ENCODE measurements at regions not wholly inside any gene's neighbourhood (a gene's known extent, or its start where the extent isn't known, plus 50 kb on each side); places are given as distances from the start of the nearest gene placed in this dataset.
"Not testable (repeated sequence)": the region's sequence is repeated elsewhere in the genome, so short reads cannot be mapped to it uniquely, and the experiment has no call there.

DNA sequence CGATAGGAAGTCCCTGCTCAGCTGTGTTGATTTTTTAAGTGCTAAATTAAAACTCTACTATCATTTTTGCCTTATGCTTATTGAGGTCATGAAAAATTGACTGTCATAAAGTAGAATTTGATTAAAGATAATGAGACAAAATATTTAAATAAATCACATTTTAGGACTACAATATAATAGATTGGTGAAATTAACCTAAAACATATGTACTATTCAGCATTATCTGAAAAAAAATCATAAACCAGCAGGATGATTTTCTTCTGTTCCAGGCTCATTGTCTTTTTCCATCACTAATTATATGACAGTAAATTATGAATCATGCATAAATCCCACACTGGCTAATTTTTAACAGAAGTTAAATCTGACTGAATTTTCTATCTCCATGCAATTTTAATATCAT, 373.6 kb upstream of the NRSN1 start:
- no peak for DNase-seq (ENCODE audit: low spot score)

DNA sequence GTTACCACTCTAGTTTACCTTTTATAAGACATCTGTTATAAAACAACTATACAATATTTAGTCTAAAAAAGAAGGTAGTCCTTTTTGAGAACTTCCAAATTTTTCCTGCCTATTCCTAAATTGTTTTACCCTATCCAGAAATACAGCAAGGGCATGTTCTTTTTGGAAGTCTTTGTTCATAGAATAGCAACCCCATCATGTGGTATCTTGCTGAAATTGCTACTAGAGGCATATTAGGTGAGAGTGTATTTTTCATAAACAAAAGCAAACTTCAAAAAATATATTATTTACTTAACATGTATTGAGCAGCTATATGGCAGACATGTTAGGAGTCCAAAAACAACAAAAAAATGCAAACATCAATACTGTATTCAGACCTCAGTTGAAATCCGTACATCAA, 371.8 kb upstream of the NRSN1 start:
- DNase-seq (ENCODE audit: low spot score): no peak

DNA sequence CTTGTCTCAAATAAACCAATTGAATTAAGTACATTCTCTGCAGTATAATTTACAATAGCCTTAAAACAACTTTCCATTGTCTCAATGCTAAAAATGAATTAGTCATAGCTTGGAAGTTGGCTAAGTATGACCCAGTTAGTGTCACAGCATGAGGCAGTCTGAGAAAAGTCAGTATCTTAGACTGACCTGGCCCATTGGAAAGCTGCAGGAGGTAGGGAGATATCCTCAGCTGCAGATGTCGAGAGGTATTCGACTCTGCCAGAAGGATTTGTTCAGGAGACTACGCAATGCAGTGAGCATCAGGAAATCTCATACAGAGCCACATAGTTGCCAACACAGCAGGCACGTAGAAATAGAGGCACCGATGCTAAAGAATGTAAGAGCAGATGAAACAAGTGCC, 350.9 kb upstream of the NRSN1 start:
- no peak for DNase-seq (ENCODE audit: low spot score)

DNA sequence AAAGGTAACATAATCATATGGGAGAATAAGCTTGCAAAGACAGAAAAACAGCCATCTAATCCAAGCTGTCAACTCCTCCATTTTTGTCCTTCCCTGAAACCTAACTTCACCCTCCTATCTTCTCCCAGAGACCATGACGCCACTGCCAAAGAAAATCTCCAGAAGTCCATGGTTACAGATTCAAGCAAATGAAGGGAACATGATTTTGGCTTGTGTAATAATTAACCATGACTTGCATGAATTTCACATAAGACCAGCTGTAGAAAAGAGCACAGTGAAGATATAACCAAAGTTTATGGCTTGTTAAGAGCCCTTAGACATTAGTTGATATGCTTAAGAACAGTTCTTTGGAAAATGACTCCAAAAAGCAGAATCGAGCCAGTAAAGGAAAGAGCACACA, 342.1 kb upstream of the NRSN1 start:
- no peak for DNase-seq (ENCODE audit: low spot score)

DNA sequence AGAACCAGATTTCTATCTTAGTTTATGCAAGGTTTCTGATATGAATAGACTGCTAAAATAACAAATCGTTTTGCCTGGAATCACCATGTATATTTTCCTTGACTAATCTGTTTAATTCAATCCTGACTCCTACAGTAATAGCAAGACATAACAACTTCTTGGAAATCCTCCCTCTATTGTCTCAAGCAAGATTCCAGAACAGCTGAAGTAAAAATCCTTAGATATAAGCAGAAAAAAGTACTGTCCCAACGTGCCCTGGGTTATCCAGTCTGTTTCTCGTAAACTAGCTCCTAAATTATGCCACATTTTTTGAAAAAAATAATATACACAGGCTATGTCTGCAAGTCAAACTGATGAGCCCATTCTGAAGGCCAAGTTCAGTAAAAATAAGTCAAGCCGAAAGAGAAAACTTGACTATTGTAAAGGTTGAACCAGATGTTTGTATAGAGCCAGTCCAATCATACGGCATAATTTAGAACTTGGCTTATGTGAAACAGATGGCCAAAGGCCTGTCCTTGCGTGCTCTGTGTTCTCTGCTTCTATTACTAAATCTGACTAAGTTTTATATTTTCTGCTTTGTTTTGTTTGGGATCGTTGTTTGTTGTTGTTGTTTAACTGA, 341.6 kb upstream of the NRSN1 start:
- no peak for DNase-seq (ENCODE audit: low spot score)

DNA sequence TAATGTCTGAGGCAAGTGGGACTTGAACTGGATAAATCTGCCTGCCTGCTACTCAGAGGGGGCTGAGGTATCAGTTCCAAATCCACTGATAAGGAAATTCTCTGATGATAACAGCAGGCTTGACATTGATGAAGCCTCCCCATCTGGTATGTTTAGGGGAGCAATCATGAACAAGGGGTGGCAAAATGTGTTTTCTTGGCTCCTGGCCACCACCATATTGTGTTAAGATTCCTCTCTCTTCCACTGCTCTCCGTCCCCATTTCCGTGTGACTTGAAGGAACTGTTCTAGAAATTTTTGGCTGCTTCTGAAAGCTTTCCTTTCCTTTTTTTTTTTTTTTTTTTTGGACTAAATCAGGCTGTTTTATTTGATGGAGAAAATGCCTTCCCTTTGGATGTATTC, 335.3 kb upstream of the NRSN1 start:
- DNase-seq (ENCODE audit: low spot score): no peak

DNA sequence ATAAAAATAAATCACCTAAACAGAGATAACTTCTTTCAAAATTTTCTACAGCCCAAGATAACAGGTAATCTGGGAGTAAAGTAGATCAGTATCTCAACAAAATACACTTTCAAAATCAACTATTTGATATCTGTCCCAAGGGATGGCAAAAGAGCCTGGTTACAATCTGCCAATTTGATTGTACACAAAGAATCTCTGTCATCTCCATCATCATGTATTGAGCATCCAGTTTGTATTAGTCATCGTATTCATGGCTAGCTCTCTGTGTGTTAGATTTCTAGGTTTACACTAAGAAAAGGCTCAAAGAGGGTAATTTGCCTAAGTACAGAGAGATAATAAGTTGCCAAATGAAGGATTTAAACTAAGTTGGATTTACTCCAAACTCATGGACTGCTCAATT, 329.0 kb upstream of the NRSN1 start:
- no peak for DNase-seq (ENCODE audit: low spot score)

DNA sequence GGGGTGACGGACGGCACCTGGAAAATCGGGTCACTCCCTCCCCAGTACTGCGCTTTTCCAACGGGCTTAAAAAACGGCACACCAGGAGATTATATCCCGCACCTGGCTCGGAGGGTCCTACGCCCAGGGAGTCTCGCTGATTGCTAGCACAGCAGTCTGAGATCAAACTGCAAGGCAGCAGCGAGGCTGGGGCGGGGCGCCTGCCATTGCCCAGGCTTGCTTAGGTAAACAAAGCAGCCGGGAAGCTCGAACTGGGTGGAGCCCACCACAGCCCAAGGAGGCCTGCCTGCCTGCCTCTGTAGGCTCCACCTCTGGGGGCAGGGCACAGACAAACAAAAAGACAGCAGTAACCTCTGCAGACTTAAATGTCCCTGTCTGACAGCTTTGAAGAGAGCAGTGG, 321.7 kb upstream of the NRSN1 start:
- not testable (repeated sequence) for DNase-seq (ENCODE audit: low spot score)

DNA sequence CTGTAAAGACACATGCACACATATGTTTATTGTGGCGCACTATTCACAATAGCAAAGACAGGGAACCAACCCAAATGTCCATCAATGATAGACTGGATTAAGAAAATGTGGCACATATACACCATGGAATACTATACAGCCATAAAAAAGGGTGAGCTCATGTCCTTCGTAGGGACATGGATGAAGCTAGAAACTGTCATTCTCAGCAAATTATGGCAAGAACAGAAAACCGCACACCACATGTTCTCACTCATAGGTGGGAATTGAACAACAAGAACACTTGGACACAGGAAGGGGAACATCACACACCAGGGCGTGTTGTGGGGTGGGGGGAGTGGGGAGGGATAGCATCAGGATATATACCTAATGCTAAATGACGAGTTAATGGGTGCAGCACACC, 304.9 kb upstream of the NRSN1 start:
- not testable (repeated sequence) for DNase-seq (ENCODE audit: low spot score)

DNA sequence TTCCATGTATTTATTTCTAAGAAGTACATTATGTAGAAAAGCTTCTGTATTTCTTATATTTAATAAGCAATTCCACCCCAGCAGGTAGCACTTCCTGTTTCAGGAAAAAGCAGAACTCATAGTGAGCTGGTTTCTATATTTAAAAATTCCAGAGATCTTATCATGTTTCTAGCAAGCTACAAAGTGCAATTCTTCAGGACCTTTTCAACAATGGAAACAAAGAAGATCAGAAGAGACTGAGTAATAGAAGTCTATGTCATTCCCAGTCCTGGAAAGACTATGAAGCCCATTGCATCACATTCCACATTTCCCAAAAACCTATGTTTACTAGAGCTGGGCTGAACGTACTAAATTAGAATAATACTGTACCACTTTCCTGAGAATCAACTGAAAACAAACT, 302.6 kb upstream of the NRSN1 start:
- no peak for DNase-seq (ENCODE audit: low spot score)

DNA sequence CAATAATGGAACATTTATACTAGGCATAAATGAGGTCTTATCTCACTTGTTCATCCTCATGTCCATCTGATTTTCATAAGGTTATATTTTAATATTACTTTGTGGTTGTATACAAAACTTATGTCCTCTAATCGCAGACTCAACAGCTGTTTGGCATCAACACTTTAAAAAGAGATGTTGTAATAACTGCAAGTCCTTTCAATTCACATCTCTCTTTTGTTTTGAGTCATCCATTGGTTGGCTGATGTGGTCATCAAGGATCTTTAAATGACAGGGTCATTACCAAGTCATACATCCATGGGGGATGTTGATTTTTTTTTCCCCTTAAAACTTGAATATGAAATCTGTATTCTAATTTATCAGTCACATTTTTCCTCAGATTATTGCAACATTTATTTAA, 299.4 kb upstream of the NRSN1 start:
- no peak for DNase-seq (ENCODE audit: low spot score)

DNA sequence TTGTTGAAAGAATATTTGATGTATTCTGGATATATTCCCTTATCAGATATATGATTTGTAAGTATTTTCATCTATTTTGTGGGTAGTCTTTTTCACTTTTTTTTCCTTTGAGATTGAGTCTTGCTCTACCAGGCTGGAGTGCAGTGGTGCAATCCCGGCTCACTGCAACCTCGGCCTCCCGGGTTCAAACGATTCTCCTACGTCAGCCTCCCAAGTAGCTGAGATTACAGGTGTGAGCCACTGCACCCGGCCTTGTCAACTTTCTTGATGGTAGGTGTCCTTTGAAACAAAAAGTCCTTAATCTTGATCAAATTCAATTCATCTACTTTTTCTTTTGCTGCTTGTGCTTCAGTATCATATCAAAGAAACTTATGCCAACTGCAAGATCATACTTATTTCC, 297.2 kb upstream of the NRSN1 start:
- DNase-seq (ENCODE audit: low spot score): no peak

DNA sequence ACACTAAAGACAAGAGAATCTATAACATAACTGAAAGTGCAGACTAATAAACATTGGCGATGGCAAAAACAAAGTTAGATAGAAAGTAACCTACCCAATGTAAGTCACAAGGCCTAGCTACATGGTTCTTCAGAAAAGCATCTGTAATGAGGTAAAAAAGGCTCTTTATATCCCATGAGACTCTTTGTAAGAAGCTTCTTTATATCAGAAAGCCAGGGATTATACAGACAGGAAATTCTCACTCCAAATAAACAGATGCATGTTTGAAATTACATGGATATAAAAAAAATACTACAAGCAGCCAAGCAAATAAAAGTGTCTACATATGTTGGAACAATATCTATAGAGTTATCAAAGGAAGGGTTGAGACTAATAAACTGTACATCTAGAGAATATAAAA, 284.9 kb upstream of the NRSN1 start:
- DNase-seq (ENCODE audit: low spot score): no peak

DNA sequence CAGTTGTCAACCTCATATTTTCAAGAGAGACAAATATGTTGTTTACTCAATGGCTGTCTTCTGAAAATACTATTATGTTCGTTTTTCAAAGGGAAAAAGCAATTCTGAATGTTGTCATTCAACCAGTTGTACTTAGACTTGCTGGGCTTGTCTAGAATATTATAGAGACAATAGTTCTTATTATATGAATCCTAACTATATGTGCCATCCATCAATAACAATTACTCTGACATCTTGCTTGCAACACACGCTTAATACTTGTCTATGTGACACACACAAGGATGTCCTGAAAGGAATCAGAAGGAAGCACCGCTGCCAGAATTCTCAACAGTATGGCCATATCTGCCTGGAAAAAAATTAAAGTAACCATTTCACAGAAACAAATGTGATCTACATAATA, 283.3 kb upstream of the NRSN1 start:
- DNase-seq (ENCODE audit: low spot score): no peak

DNA sequence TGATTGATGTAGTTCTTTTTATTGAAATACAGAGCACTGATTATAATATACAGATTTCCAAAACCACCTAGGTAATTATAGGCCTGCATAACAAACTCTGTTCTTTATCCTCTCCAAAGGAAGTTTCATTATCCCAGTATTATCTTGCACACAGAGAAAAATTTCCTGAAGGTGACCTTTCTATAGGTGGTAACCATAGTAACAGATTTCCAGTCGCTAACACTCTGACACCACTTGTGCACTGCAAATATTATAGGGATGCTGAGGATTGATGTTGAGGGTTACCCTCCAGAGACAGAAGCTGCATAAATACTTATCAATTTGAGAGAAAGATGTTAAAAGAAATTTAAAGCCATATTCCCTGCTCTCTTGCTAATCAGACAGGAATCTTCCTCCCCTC, 274.5 kb upstream of the NRSN1 start:
- DNase-seq (ENCODE audit: low spot score): no peak

DNA sequence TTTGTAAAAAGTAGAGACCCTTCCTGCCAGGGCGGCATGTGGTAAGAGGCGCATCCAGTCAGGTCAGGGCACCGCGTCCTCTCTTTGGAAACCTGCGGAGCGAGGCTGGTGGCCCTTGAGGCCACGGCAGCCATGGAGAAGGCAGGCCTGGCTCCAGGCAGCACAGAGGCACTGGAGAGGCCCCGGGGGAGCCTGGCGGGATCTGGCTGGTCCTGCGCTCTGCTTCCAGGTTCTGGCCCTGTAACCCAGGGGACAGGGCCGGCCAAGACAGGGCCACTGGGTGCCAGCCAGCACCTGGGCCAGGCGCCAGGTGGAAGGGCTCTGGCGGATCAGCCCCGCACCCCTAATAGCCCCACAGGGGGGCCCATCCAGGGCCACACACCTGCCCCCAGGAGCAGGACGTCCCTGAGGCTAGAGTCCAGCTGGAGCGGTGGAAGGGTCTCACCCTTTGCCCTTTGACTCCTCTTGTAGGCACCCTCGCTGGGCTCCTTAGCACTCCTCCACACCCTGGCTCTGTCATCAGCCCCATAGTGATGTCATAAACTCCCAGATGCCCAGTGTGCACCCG, 272.4 kb upstream of the NRSN1 start:
- DNase-seq (ENCODE audit: low spot score): not testable (repeated sequence)

DNA sequence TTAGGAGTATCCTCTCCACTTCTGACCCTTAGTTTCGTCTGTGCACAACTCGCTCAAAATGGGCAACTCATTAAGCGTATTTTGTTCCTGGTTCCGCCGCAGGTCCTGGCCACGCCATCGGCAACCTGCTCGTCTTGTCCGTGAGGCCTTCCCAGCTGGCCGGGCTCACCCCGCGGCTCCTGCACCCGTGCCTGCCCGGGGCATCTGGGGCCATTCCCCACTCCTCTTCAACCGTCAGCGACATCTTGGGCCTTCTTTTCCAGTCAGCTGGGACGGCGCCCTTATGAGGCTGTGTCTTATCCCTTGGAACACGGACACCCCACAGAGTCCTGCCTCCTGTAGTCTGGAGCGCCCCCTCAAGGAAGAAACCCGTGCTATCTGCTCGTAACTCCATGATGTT, 271.9 kb upstream of the NRSN1 start:
- DNase-seq (ENCODE audit: low spot score): not testable (repeated sequence)

DNA sequence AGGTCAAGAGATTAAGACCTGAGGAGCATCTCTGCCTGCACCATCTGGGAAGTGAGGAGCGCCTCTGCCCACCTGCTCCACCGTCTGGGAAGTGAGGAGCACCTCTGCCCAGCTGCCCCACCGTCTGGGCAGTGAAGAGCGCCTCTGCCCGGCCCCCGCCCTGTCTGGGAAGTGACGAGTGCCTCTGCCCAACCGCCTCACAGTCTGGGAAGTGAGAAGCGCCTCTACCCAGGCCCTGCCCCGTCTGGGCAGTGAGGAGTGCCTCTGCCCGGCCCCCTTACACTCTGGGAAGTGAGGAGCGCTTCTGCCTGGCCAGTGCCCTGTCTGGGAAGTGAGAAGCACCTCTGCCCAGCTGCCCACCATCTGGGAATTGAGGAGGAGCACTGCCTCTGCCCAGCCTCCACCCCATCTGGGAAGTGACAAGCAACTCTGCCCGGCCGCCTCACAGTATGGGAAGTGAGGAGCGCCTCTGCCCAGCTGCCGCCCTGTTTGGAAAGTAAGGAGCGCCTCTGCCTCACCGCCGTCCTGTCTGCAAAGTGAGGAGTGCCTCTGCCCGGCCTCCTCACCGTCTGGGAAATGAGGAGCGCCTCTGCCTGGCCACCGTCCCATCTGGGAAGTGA, 270.4 kb upstream of the NRSN1 start:
- no peak for DNase-seq (ENCODE audit: low spot score)

DNA sequence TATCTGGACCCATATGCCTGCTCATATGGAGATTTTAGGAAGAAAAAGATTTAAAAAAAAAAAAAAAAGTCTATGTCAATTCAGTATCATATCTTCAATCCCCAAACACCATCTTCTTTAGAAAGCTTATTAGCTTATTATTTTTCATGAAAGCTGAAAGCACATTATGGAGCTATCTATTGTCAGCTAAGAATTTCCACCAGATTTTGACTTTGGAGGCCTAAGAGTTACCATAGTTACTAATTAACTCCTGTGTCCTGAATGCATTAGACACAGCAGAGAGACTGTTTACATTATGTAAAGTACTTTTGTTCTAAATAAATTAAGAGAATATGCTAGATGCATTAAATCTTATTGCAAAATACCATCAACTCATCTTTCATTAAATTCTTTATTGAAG, 255.5 kb upstream of the NRSN1 start:
- no peak for DNase-seq (ENCODE audit: low spot score)

DNA sequence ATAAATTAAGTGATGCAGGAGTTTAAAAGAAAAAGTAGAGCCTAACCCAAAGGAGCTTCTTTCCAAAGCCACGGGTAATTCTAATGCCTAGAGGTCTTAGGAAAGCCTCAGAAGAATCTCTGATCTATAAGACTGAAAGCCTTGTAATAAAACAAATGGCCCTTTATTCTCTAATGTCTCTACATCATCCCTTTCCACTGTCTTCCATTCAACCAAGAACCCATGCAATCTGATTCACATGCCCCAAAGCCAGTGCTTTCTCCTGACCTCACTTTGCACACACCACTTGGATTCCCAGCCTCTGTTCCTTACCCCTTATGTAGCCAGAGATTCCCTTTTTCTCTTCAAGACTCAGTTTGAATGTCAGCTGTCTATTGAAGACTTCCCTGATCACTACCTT, 252.9 kb upstream of the NRSN1 start:
- DNase-seq (ENCODE audit: low spot score): no peak

DNA sequence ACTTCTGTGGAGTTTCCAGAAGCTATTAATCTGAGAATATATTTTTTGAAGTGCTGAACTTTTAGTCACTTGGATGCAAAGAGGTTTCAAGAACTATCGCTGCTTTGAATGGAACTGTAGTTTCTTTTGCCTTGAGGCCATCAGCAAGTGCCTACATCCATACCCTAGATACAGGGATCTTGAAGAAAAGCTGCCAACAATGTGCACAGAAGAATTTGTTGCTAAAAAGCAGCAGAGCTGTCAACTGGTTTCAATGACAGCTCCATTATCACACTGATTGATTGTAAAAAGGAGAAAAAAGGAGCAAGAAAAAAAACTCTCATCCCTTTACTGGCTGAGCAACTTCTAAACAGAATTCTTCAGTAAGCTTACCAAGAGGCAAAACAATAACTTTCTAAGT, 251.0 kb upstream of the NRSN1 start:
- DNase-seq (ENCODE audit: low spot score): no peak

DNA sequence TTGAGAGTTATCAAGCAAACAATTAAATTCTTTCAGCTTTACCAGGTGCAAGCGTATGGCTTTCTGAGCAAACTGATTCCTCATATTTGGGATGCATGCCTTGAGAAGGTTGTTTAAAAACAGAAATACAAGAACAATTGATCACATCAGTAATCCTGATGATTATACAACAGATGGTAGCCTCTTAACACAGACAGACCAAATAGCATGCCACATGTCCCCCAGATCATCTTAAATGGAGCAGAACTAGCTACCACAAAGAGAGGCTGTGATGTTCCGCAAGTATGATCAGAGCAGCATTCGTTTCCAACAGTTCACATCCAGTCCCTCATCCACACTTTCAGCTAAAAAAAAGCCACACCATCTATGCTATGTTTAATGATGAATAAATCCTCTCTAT, 246.2 kb upstream of the NRSN1 start:
- DNase-seq (ENCODE audit: low spot score): no peak

DNA sequence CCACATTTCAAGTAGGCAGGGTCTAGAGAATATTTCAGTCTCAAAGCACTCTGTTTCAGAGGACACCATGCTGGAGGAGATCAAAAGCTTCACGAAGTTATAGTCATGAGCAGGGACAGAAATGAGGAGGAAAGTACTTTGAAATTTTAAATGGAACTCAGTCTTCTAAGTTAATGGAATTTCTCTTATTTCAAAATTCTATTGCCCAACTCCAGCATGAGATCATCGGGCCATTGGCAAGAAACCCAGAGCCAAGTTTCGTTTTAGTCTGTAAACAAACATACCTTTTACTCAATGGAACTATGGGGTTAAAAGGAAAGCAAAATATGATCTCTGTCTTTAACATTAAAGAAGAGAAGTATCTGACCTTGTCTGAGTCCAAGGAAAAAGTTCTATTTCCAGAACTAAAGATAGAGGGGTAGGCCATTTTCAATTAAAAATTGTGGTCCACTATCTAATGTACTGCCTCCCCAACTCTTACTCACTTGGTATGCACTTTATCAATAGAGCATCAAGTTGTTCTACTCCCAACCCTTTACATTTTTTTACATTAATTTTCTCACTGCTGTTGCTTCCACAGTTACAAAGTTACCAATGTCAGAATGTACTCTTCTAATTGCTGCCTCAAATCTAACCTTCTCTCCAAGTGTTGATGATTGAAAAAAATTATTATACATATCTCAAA, 235.3 kb upstream of the NRSN1 start:
- no peak for DNase-seq (ENCODE audit: low spot score)
